CD4-positive, alpha-beta T cell treated with Interleukin-12 subunit alpha and Interleukin-12 subunit beta, for 1 hour (primary cell): ENCODE measurements at regions not wholly inside any gene's neighbourhood (a gene's known extent, or its start where the extent isn't known, plus 50 kb on each side); places are given as distances from the start of the nearest gene placed in this dataset.

ENCODE experiments used
- DNase-seq: peaks from one replicate; pipeline ENCODE4 v3.0.0-alpha.2; 2020

- DNase-seq: no peak
Observed at GRCh38 chr2:147647816-147648215, 197.0 kb upstream of the ACVR2A start.

GRCh38 chr2:147646818-147647468, 197.9 kb upstream of the ACVR2A start:
- no peak for DNase-seq

GRCh38 chr2:147644491-147644890, 200.3 kb upstream of the ACVR2A start:
- no peak for DNase-seq

- DNase-seq: no peak
Observed at GRCh38 chr2:147642765-147643164, 202.1 kb upstream of the ACVR2A start.

GRCh38 chr2:147641651-147642050, 203.2 kb upstream of the ACVR2A start:
- DNase-seq: no peak

GRCh38 chr2:147639891-147640290, 204.9 kb upstream of the ACVR2A start:
- no peak for DNase-seq

- no peak for DNase-seq
Observed at GRCh38 chr2:147639386-147639785, 205.4 kb upstream of the ACVR2A start.

- DNase-seq: no peak
Observed at GRCh38 chr2:147636886-147637285, 207.9 kb upstream of the ACVR2A start.

GRCh38 chr2:147636238-147636882, 208.5 kb upstream of the ACVR2A start:
- peak; percentile 0 for DNase-seq

- DNase-seq: no peak
Observed at GRCh38 chr2:147634826-147635225, 210.0 kb upstream of the ACVR2A start.

- no peak for DNase-seq
Observed at GRCh38 chr2:147632198-147632597, 212.6 kb upstream of the ACVR2A start.

- DNase-seq: peak; percentile 5
Observed at GRCh38 chr2:147631294-147631693, 213.5 kb upstream of the ACVR2A start.

- peak; percentile 10 for DNase-seq
Observed at GRCh38 chr2:147630585-147630984, 214.2 kb upstream of the ACVR2A start.

- peak; percentile 6 for DNase-seq
Observed at GRCh38 chr2:147628971-147629421, 215.8 kb upstream of the ACVR2A start.

GRCh38 chr2:147623328-147623727, 221.5 kb upstream of the ACVR2A start:
- DNase-seq: peak; percentile 42

- no peak for DNase-seq
Observed at GRCh38 chr2:147621656-147622197, 223.1 kb upstream of the ACVR2A start.

- DNase-seq: no peak
Observed at GRCh38 chr2:147619808-147620207, 225.0 kb upstream of the ACVR2A start.

- DNase-seq: no peak
Observed at GRCh38 chr2:147615726-147616125, 229.1 kb upstream of the ACVR2A start.

GRCh38 chr2:147614979-147615470, 229.8 kb upstream of the ACVR2A start:
- DNase-seq: no peak

GRCh38 chr2:147614471-147614870, 230.4 kb upstream of the ACVR2A start:
- DNase-seq: no peak

GRCh38 chr2:147610496-147611040, 234.3 kb upstream of the ACVR2A start:
- DNase-seq: no peak

GRCh38 chr2:147609301-147609700, 235.5 kb upstream of the ACVR2A start:
- no peak for DNase-seq

GRCh38 chr2:147607379-147607778, 237.4 kb upstream of the ACVR2A start:
- DNase-seq: no peak

- no peak for DNase-seq
Observed at GRCh38 chr2:147603876-147604275, 241.0 kb upstream of the ACVR2A start.
